H7 (cell line): ENCODE measurements at regions not wholly inside any gene's neighbourhood (a gene's known extent, or its start where the extent isn't known, plus 50 kb on each side); places are given as distances from the start of the nearest gene placed in this dataset.
"Not testable (repeated sequence)": the region's sequence is repeated elsewhere in the genome, so short reads cannot be mapped to it uniquely, and the experiment has no call there.

Experiments used
- DNase-seq: peaks from one replicate; pipeline ENCODE4 v3.0.0; 2012
- H3K27me3 ChIP-seq: 2 replicates; pipeline ENCODE4 v1.6.0; 2011; ENCODE audit warnings: mild to moderate bottlenecking, low read length; ENCODE audit not compliant: control insufficient read depth, insufficient read depth
- H3K36me3 ChIP-seq: replicated peaks from 2 replicates; pipeline ENCODE4 v1.5.1; 2011; ENCODE audit warnings: low read length; ENCODE audit not compliant: control insufficient read depth, insufficient read depth
- H3K4me3 ChIP-seq: 2 replicates; pipeline ENCODE4 v1.5.1; 2011; ENCODE audit warnings: low read depth, mild to moderate bottlenecking, control low read depth, low read length, moderate library complexity; ENCODE audit not compliant: insufficient read depth

- Histone ChIP-seq H3K27me3 (no peaks in the 10 kb centered on the region), H3K4me3 (no peak overlapping the region), H3K36me3 (no peaks in the 10 kb centered on the region)
- no peak for DNase-seq
Measured at GRCh38 chr20:19913927-19914614, 103.1 kb upstream of the NAA20 start.

- Histone ChIP-seq H3K27me3 (no peaks in the 10 kb centered on the region), H3K4me3 (no peak overlapping the region), H3K36me3 (no peaks in the 10 kb centered on the region)
- DNase-seq = no peak
Measured at GRCh38 chr20:19915111-19915798, 101.9 kb upstream of the NAA20 start.

- no peaks in the 10 kb centered on the region for H3K36me3 ChIP-seq
- DNase-seq = no peak
- no peaks in the 10 kb centered on the region for H3K27me3 ChIP-seq
- no peak overlapping the region for H3K4me3 ChIP-seq
Measured at GRCh38 chr20:19916531-19917485, 100.4 kb upstream of the NAA20 start.

GRCh38 chr20:19918965-19919329 is 98.2 kb upstream of the NAA20 start:
- Histone ChIP-seq H3K27me3 (no peaks in the 10 kb centered on the region), H3K36me3 (no peaks in the 10 kb centered on the region), H3K4me3 (no peak overlapping the region)
- DNase-seq = no peak

GRCh38 chr20:19920381-19921138 is 96.6 kb upstream of the NAA20 start:
- Histone ChIP-seq H3K36me3 (no peaks in the 10 kb centered on the region), H3K27me3 (no peaks in the 10 kb centered on the region), H3K4me3 (no peak overlapping the region)
- DNase-seq = no peak

GRCh38 chr20:19921284-19921793 is 95.8 kb upstream of the NAA20 start:
- peak; percentile 50 for DNase-seq

GRCh38 chr20:19921829-19922228 is 95.3 kb upstream of the NAA20 start:
- not testable (repeated sequence) for DNase-seq, H3K36me3 ChIP-seq, H3K4me3 ChIP-seq, H3K27me3 ChIP-seq

More at GRCh38 chr20:19921284-19921793, 95.8 kb upstream of the NAA20 start:
- Histone ChIP-seq H3K36me3 (no peaks in the 10 kb centered on the region), H3K27me3 (no peaks in the 10 kb centered on the region), H3K4me3 (no peak overlapping the region)

- H3K36me3 ChIP-seq = no peaks in the 10 kb centered on the region
- no peak for DNase-seq
- no peak overlapping the region for H3K4me3 ChIP-seq
- H3K27me3 ChIP-seq = no peaks in the 10 kb centered on the region
Measured at GRCh38 chr20:19922716-19923115, 94.4 kb upstream of the NAA20 start.

- H3K27me3 ChIP-seq = no peaks in the 10 kb centered on the region
- H3K4me3 ChIP-seq = no peak overlapping the region
- no peaks in the 10 kb centered on the region for H3K36me3 ChIP-seq
- no peak for DNase-seq
Measured at GRCh38 chr20:19923762-19924161, 93.4 kb upstream of the NAA20 start.

- Histone ChIP-seq H3K4me3 (no peak overlapping the region), H3K36me3 (no peaks in the 10 kb centered on the region), H3K27me3 (no peaks in the 10 kb centered on the region)
- no peak for DNase-seq
Measured at GRCh38 chr20:19924255-19924654, 92.9 kb upstream of the NAA20 start.

- no peak for DNase-seq
- H3K4me3 ChIP-seq = no peak overlapping the region
- H3K27me3 ChIP-seq = no peaks in the 10 kb centered on the region
- no peaks in the 10 kb centered on the region for H3K36me3 ChIP-seq
Measured at GRCh38 chr20:19926591-19926990, 90.6 kb upstream of the NAA20 start.

GRCh38 chr20:19928328-19929011 is 88.7 kb upstream of the NAA20 start:
- Histone ChIP-seq H3K4me3 (no peak overlapping the region), H3K27me3 (no peaks in the 10 kb centered on the region), H3K36me3 (no peaks in the 10 kb centered on the region)
- no peak for DNase-seq

GRCh38 chr20:19929012-19929360 is 88.2 kb upstream of the NAA20 start:
- Histone ChIP-seq H3K4me3 (no peak overlapping the region), H3K27me3 (no peaks in the 10 kb centered on the region), H3K36me3 (no peaks in the 10 kb centered on the region)
- DNase-seq = no peak
